Dendritic cell treated with granulocyte-macrophage colony-stimulating factor and Interleukin-4, amounts not matched to agents 40 ng/mL and 50 ng/mL, for 4 days (primary cell): ENCODE measurements at regions not wholly inside any gene's neighbourhood (a gene's known extent, or its start where the extent isn't known, plus 50 kb on each side); places are given as distances from the start of the nearest gene placed in this dataset.
"Not testable (repeated sequence)": the region's sequence is repeated elsewhere in the genome, so short reads cannot be mapped to it uniquely, and the experiment has no call there.

ENCODE experiments used
- H3K27ac Mint-ChIP-seq: one replicate; pipeline ENCODE4 v1.8.0; 2022; ENCODE audit warnings: mild to moderate bottlenecking, mixed read lengths
- H3K27me3 Mint-ChIP-seq: one replicate; pipeline ENCODE4 v1.8.0; 2022; ENCODE audit warnings: mild to moderate bottlenecking, mixed read lengths
- H3K36me3 Mint-ChIP-seq: one replicate; pipeline ENCODE4 v1.8.0; 2022; ENCODE audit warnings: low read depth, mixed read lengths
- H3K4me1 Mint-ChIP-seq: one replicate; pipeline ENCODE4 v1.8.0; 2022; ENCODE audit warnings: low read depth, mixed read lengths
- H3K4me3 Mint-ChIP-seq: one replicate; pipeline ENCODE4 v1.8.0; 2022; ENCODE audit warnings: mild to moderate bottlenecking, moderate library complexity, mixed read lengths
- H3K9me3 Mint-ChIP-seq: one replicate; pipeline ENCODE4 v1.8.0; 2022; ENCODE audit warnings: mixed read lengths
- intact Hi-C: fragments of 100-400 bp; cut with micrococcal nuclease; formaldehyde crosslinking; loops from one replicate; pipeline ENCODE4 v1.15.0; 2022

- no peak overlapping the region for H3K27ac Mint-ChIP-seq
- H3K36me3 Mint-ChIP-seq = no peaks in the 10 kb centered on the region
- H3K27me3 Mint-ChIP-seq = no peaks in the 10 kb centered on the region
Measured at GRCh38 chr12:18859400-18859799, 121.5 kb downstream of the CAPZA3 start.

GRCh38 chr12:18861287-18861858, 123.5 kb downstream of the CAPZA3 start:
- Mint-ChIP-seq H3K36me3 (no peaks in the 10 kb centered on the region), H3K4me1 (no peaks in the 10 kb centered on the region), H3K27ac (no peak overlapping the region), H3K9me3 (no peaks in the 10 kb centered on the region), H3K27me3 (no peaks in the 10 kb centered on the region), H3K4me3 (no peak overlapping the region)
- intact Hi-C loops = loop anchor here (5.0 kb wide), 2 partner anchors 326 to 426 kb away; no protein-coding TSS in a partner anchor

More at GRCh38 chr12:18859400-18859799, 121.5 kb downstream of the CAPZA3 start:
- H3K4me1 Mint-ChIP-seq = no peaks in the 10 kb centered on the region
- no peaks in the 10 kb centered on the region for H3K9me3 Mint-ChIP-seq
- intact Hi-C loops = no loop called here
- no peak overlapping the region for H3K4me3 Mint-ChIP-seq

- no peaks in the 10 kb centered on the region for H3K36me3 Mint-ChIP-seq
- H3K4me1 Mint-ChIP-seq = peaks cover 7% of the 10 kb centered on the region
- H3K27ac Mint-ChIP-seq = no peak overlapping the region
- no peaks in the 10 kb centered on the region for H3K9me3 Mint-ChIP-seq
- intact Hi-C loops = loop anchor here (5.0 kb wide), 2 partner anchors 323 to 423 kb away; no protein-coding TSS in a partner anchor
- no peaks in the 10 kb centered on the region for H3K27me3 Mint-ChIP-seq
- no peak overlapping the region for H3K4me3 Mint-ChIP-seq
Measured at GRCh38 chr12:18863769-18864500, 126.0 kb downstream of the CAPZA3 start.

- intact Hi-C loops = loop anchor here (5.0 kb wide), 2 partner anchors 322 to 422 kb away; no protein-coding TSS in a partner anchor
- Mint-ChIP-seq H3K27ac (no peak overlapping the region), H3K36me3 (no peaks in the 10 kb centered on the region), H3K9me3 (no peaks in the 10 kb centered on the region), H3K27me3 (no peaks in the 10 kb centered on the region), H3K4me1 (peaks cover 11% of the 10 kb centered on the region), H3K4me3 (no peak overlapping the region)
Measured at GRCh38 chr12:18864900-18865561, 127.1 kb downstream of the CAPZA3 start.

- no peak overlapping the region for H3K27ac Mint-ChIP-seq
- H3K27me3 Mint-ChIP-seq = no peaks in the 10 kb centered on the region
- peaks cover 24% of the 10 kb centered on the region for H3K4me1 Mint-ChIP-seq
- H3K9me3 Mint-ChIP-seq = no peaks in the 10 kb centered on the region
- H3K36me3 Mint-ChIP-seq = no peaks in the 10 kb centered on the region
- intact Hi-C loops = no loop called here
- no peak overlapping the region for H3K4me3 Mint-ChIP-seq
Measured at GRCh38 chr12:18868717-18869116, 130.8 kb downstream of the CAPZA3 start.

- intact Hi-C loops = no loop called here
- no peak overlapping the region for H3K4me3 Mint-ChIP-seq
- no peaks in the 10 kb centered on the region for H3K36me3 Mint-ChIP-seq
Measured at GRCh38 chr12:18872770-18873169, 134.9 kb downstream of the CAPZA3 start.

GRCh38 chr12:18878676-18879180, 140.8 kb downstream of the CAPZA3 start:
- no peak overlapping the region for H3K27ac Mint-ChIP-seq
- no peaks in the 10 kb centered on the region for H3K9me3 Mint-ChIP-seq
- no peaks in the 10 kb centered on the region for H3K36me3 Mint-ChIP-seq
- H3K4me1 Mint-ChIP-seq = no peaks in the 10 kb centered on the region
- no peaks in the 10 kb centered on the region for H3K27me3 Mint-ChIP-seq
- H3K4me3 Mint-ChIP-seq = no peak overlapping the region
- intact Hi-C loops = no loop called here

More at GRCh38 chr12:18872770-18873169, 134.9 kb downstream of the CAPZA3 start:
- Mint-ChIP-seq H3K9me3 (no peaks in the 10 kb centered on the region), H3K4me1 (peaks cover 24% of the 10 kb centered on the region), H3K27me3 (no peaks in the 10 kb centered on the region), H3K27ac (no peak overlapping the region)

- H3K4me3 Mint-ChIP-seq = no peak overlapping the region
- no peaks in the 10 kb centered on the region for H3K9me3 Mint-ChIP-seq
- intact Hi-C loops = no loop called here
- H3K27ac Mint-ChIP-seq = no peak overlapping the region
- H3K4me1 Mint-ChIP-seq = no peaks in the 10 kb centered on the region
- no peaks in the 10 kb centered on the region for H3K36me3 Mint-ChIP-seq
- H3K27me3 Mint-ChIP-seq = no peaks in the 10 kb centered on the region
Measured at GRCh38 chr12:18882690-18883089, 144.8 kb downstream of the CAPZA3 start.

GRCh38 chr12:18886962-18887361, 149.0 kb downstream of the CAPZA3 start:
- no peak overlapping the region for H3K27ac Mint-ChIP-seq
- no peaks in the 10 kb centered on the region for H3K9me3 Mint-ChIP-seq
- H3K36me3 Mint-ChIP-seq = no peaks in the 10 kb centered on the region
- intact Hi-C loops = no loop called here
- no peaks in the 10 kb centered on the region for H3K27me3 Mint-ChIP-seq
- no peaks in the 10 kb centered on the region for H3K4me1 Mint-ChIP-seq
- H3K4me3 Mint-ChIP-seq = no peak overlapping the region

GRCh38 chr12:18887368-18887767, 149.4 kb downstream of the CAPZA3 start:
- peaks cover under 1% of the 10 kb centered on the region for H3K9me3 Mint-ChIP-seq
- H3K4me1 Mint-ChIP-seq = no peaks in the 10 kb centered on the region
- H3K27me3 Mint-ChIP-seq = no peaks in the 10 kb centered on the region
- no peak overlapping the region for H3K4me3 Mint-ChIP-seq
- H3K36me3 Mint-ChIP-seq = no peaks in the 10 kb centered on the region
- H3K27ac Mint-ChIP-seq = no peak overlapping the region
- intact Hi-C loops = no loop called here

GRCh38 chr12:18888047-18888446, 150.1 kb downstream of the CAPZA3 start:
- Mint-ChIP-seq H3K36me3 (no peaks in the 10 kb centered on the region), H3K27me3 (no peaks in the 10 kb centered on the region), H3K4me1 (no peaks in the 10 kb centered on the region), H3K27ac (no peak overlapping the region), H3K9me3 (peaks cover 7% of the 10 kb centered on the region), H3K4me3 (no peak overlapping the region)
- intact Hi-C loops = no loop called here

GRCh38 chr12:18890621-18891020, 152.7 kb downstream of the CAPZA3 start:
- peaks cover 28% of the 10 kb centered on the region for H3K9me3 Mint-ChIP-seq
- H3K27me3 Mint-ChIP-seq, intact Hi-C loops, H3K27ac Mint-ChIP-seq, H3K4me3 Mint-ChIP-seq, H3K4me1 Mint-ChIP-seq, H3K36me3 Mint-ChIP-seq: not testable (repeated sequence)

- intact Hi-C loops = no loop called here
- no peaks in the 10 kb centered on the region for H3K4me1 Mint-ChIP-seq
- H3K27me3 Mint-ChIP-seq = no peaks in the 10 kb centered on the region
- no peak overlapping the region for H3K27ac Mint-ChIP-seq
- peaks cover 33% of the 10 kb centered on the region for H3K9me3 Mint-ChIP-seq
- no peaks in the 10 kb centered on the region for H3K36me3 Mint-ChIP-seq
- H3K4me3 Mint-ChIP-seq = no peak overlapping the region
Measured at GRCh38 chr12:18895540-18895939, 157.6 kb downstream of the CAPZA3 start.

GRCh38 chr12:18895946-18896345, 158.0 kb downstream of the CAPZA3 start:
- Mint-ChIP-seq H3K27ac (no peak overlapping the region), H3K27me3 (no peaks in the 10 kb centered on the region), H3K9me3 (peaks cover 33% of the 10 kb centered on the region), H3K4me1 (no peaks in the 10 kb centered on the region), H3K4me3 (no peak overlapping the region), H3K36me3 (no peaks in the 10 kb centered on the region)
- intact Hi-C loops = no loop called here
